H1 (cell line): ENCODE measurements at regions not wholly inside any gene's neighbourhood (a gene's known extent, or its start where the extent isn't known, plus 50 kb on each side); places are given as distances from the start of the nearest gene placed in this dataset.

Experiments
- CTCF ChIA-PET: fragments of 300-600 bp; sonication (Branson Sonifier 250); formaldehyde crosslinking; loops from one replicate; lab custom pipeline; 2021; ENCODE audit not compliant: partially characterized antibody; lab: Charles Lee
- POLR2A ChIA-PET: fragments of 300-600 bp; sonication (Branson Sonifier 250); formaldehyde crosslinking; loops from one replicate; lab custom pipeline; 2021; ENCODE audit warnings: inconsistent platforms; ENCODE audit not compliant: partially characterized antibody; lab: Charles Lee
- DNase-seq, 2 experiments: peaks; one replicate each; pipeline versions ENCODE4 v3.0.0 to v3.0.0-alpha.2; 2010 to 2022; ENCODE audit warnings: low spot score in 2 of 2, low read depth in 1 of 2, mixed read lengths in 1 of 2
- FAIRE-seq: peaks from 2 replicates; lab custom pipeline; 2011; peaks lifted over from hg19 to GRCh38; lab: Jason Lieb, UNC
- H2AFZ ChIP-seq: 2 replicates; pipeline ENCODE4 v1.8.1; 2012; ENCODE audit warnings: low read length, inconsistent platforms
- H2AK5ac ChIP-seq: 2 replicates; pipeline ENCODE4 v1.6.1; 2013; ENCODE audit warnings: low read depth, low read length
- H2BK120ac ChIP-seq: replicated peaks from 2 replicates; pipeline ENCODE3; 2013; ENCODE audit warnings: low read depth, low read length, inconsistent platforms
- H2BK12ac ChIP-seq: 2 replicates; pipeline ENCODE4 v1.6.1; 2013; ENCODE audit warnings: low read depth, low read length
- H2BK15ac ChIP-seq: 2 replicates; pipeline ENCODE4 v1.6.1; 2013; ENCODE audit warnings: low read length
- H2BK20ac ChIP-seq: 2 replicates; pipeline ENCODE4 v1.6.1; 2013; ENCODE audit warnings: low read length
- H2BK5ac ChIP-seq: 2 replicates; pipeline ENCODE4 v1.6.1; 2013; ENCODE audit warnings: low read depth, low read length
- H3K14ac ChIP-seq: 2 replicates; pipeline ENCODE4 v1.6.1; 2013; ENCODE audit warnings: inconsistent platforms; ENCODE audit not compliant: insufficient read length
- H3K18ac ChIP-seq: 2 replicates; pipeline ENCODE4 v1.6.1; 2013; ENCODE audit warnings: low read length; ENCODE audit errors: extremely low read depth
- H3K23ac ChIP-seq: 2 replicates; pipeline ENCODE4 v1.6.1; 2013; ENCODE audit warnings: inconsistent platforms; ENCODE audit not compliant: insufficient read length
- H3K23me2 ChIP-seq: 2 replicates; pipeline ENCODE4 v1.6.1; 2013; ENCODE audit warnings: low read depth, low read length
- H3K27ac ChIP-seq: 2 replicates; pipeline ENCODE4 v1.6.1; 2011; ENCODE audit warnings: low read depth, low read length, inconsistent platforms
- H3K27me3 ChIP-seq, 4 experiments: replicated peaks in 1 of 4; 1 replicate in 1 of 4; 2 replicates in 3 of 4; pipeline versions ENCODE4 v1.6.1 to v1.8.1; 2011 to 2013; ENCODE audit warnings: low read length in 3 of 4, mild to moderate bottlenecking in 3 of 4, inconsistent platforms in 2 of 4, mixed read lengths in 2 of 4, moderate library complexity in 1 of 4; ENCODE audit not compliant: control insufficient read depth in 3 of 4, insufficient read depth in 3 of 4; ENCODE audit errors: extremely low read depth in 1 of 4
- H3K36me3 ChIP-seq, 4 experiments: 2 replicates each; pipeline versions ENCODE4 v1.6.1 to v1.8.1; 2011 to 2013; ENCODE audit warnings: mild to moderate bottlenecking in 4 of 4, low read length in 3 of 4, moderate library complexity in 2 of 4, control low read depth in 1 of 4, inconsistent platforms in 1 of 4; ENCODE audit not compliant: insufficient read depth in 4 of 4, control insufficient read depth in 2 of 4
- H3K4ac ChIP-seq: replicated peaks from 2 replicates; pipeline ENCODE3; 2013; ENCODE audit warnings: low read length, low read depth, mixed read lengths, inconsistent platforms; ENCODE audit not compliant: insufficient read length
- H3K4me1 ChIP-seq, 4 experiments: replicated peaks in 1 of 4; 1 replicate in 1 of 4; 2 replicates in 3 of 4; pipeline versions ENCODE4 v1.6.1 to v1.8.1; 2011 to 2013; ENCODE audit warnings: low read length in 3 of 4, inconsistent platforms in 2 of 4, mixed read lengths in 1 of 4; ENCODE audit not compliant: insufficient read depth in 4 of 4, control insufficient read depth in 3 of 4
- H3K4me2 ChIP-seq, 2 experiments: 2 replicates each; pipeline versions ENCODE4 v1.6.1 to v1.8.1; 2011 to 2013; ENCODE audit warnings: low read depth in 2 of 2, low read length in 2 of 2, control low read depth in 1 of 2, inconsistent platforms in 1 of 2, mild to moderate bottlenecking in 1 of 2; ENCODE audit not compliant: insufficient read depth in 1 of 2
- H3K4me3 ChIP-seq, 4 experiments: fragments of 200-600, 300-600 bp in 1 of 4; sonication (generic), shearing (Covaris generic), sonication (Bioruptor Twin) in 1 of 4; 2 replicates each; pipeline versions ENCODE4 v1.5.1 to v1.8.1; 2011 to 2016; ENCODE audit warnings: low read length in 4 of 4, low read depth in 3 of 4, control low read depth in 2 of 4, inconsistent platforms in 2 of 4, mild to moderate bottlenecking in 2 of 4, mixed read lengths in 1 of 4, moderate library complexity in 1 of 4; ENCODE audit not compliant: insufficient read depth in 2 of 4; ENCODE audit errors: extremely low read depth in 1 of 4
- H3K56ac ChIP-seq: replicated peaks from 2 replicates; pipeline ENCODE3; 2013; ENCODE audit warnings: low read depth, mild to moderate bottlenecking, mixed read lengths, low read length, inconsistent platforms; ENCODE audit not compliant: insufficient read length
- H3K79me1 ChIP-seq: 2 replicates; pipeline ENCODE4 v1.6.1; 2013; ENCODE audit warnings: low read depth, low read length, control low read depth
- H3K79me2 ChIP-seq, 2 experiments: 2 replicates each; pipeline versions ENCODE4 v1.6.1 to v1.8.1; 2012 to 2013; ENCODE audit warnings: low read length in 2 of 2, mild to moderate bottlenecking in 2 of 2, inconsistent platforms in 1 of 2; ENCODE audit not compliant: insufficient read depth in 2 of 2, control insufficient read depth in 1 of 2
- H3K9ac ChIP-seq, 4 experiments: replicated peaks in 1 of 4; 1 replicate in 1 of 4; 2 replicates in 3 of 4; pipeline versions ENCODE4 v1.6.1 to v1.8.1; 2011 to 2013; ENCODE audit warnings: low read depth in 3 of 4, low read length in 3 of 4, control low read depth in 2 of 4, mild to moderate bottlenecking in 2 of 4, moderate library complexity in 2 of 4, inconsistent platforms in 1 of 4; ENCODE audit errors: extremely low read depth in 1 of 4
- H3K9me3 ChIP-seq, 2 experiments: 2 replicates each; pipeline versions ENCODE4 v1.6.1 to v1.8.1; 2012 to 2013; ENCODE audit warnings: mild to moderate bottlenecking in 2 of 2, moderate library complexity in 2 of 2, control low read depth in 1 of 2, inconsistent platforms in 1 of 2, low read depth in 1 of 2, low read length in 1 of 2, mixed read lengths in 1 of 2; ENCODE audit not compliant: insufficient read depth in 2 of 2
- H4K20me1 ChIP-seq, 2 experiments: replicated peaks in 1 of 2; 2 replicates each; pipeline versions ENCODE3 to v1.8.1; 2011 to 2013; ENCODE audit warnings: inconsistent platforms in 2 of 2, low read length in 2 of 2, mild to moderate bottlenecking in 1 of 2; ENCODE audit not compliant: insufficient read depth in 2 of 2, control insufficient read depth in 1 of 2
- H4K5ac ChIP-seq: 2 replicates; pipeline ENCODE4 v1.6.1; 2013; ENCODE audit warnings: low read length, low read depth, mixed read lengths, inconsistent platforms; ENCODE audit not compliant: insufficient read length
- H4K8ac ChIP-seq: 2 replicates; pipeline ENCODE4 v1.8.0; 2013; ENCODE audit warnings: mild to moderate bottlenecking, moderate library complexity, low read length, inconsistent platforms; ENCODE audit not compliant: insufficient read depth; ENCODE audit errors: extremely low read depth
- H4K91ac ChIP-seq: replicated peaks from 2 replicates; pipeline ENCODE3; 2013; ENCODE audit warnings: low read length, mixed read lengths, inconsistent platforms; ENCODE audit not compliant: insufficient read length
- BCL11A ChIP-seq, 2 experiments: IDR thresholded peaks; one replicate each; pipeline ENCODE4 v1.6.1; 2011; ENCODE audit warnings: low read depth in 2 of 2, low read length in 2 of 2, mild to moderate bottlenecking in 2 of 2
- CBX5 ChIP-seq: fragments of 300-800, 300-1000 bp; sonication (generic); IDR thresholded peaks from 2 replicates; pipeline ENCODE4 v1.7.1; 2016; ENCODE audit warnings: antibody characterized with exemption, low read length, low read depth
- CEBPB ChIP-seq: IDR thresholded peaks from 2 replicates; pipeline ENCODE4 v1.6.1; 2012; ENCODE audit warnings: low read depth, low read length
- CHD1 ChIP-seq: IDR thresholded peaks from 2 replicates; pipeline ENCODE4 v1.6.1; 2012; ENCODE audit warnings: low read depth, low read length, improper control_type of control experiment
- EZH2 ChIP-seq: fragments of 200-600 bp; sonication (generic); IDR thresholded peaks from 2 replicates; pipeline ENCODE4 v1.7.1; 2012; ENCODE audit warnings: low read depth, mild to moderate bottlenecking, moderate library complexity, low read length, inconsistent platforms; ENCODE audit not compliant: severe bottlenecking
- KDM4A ChIP-seq: IDR thresholded peaks from one replicate; pipeline ENCODE4 v1.7.1; 2012; ENCODE audit warnings: low read depth, mild to moderate bottlenecking, moderate library complexity, low read length, inconsistent platforms; ENCODE audit not compliant: severe bottlenecking
- NANOG ChIP-seq: IDR thresholded peaks from 2 replicates; pipeline ENCODE4 v1.6.1; 2011; ENCODE audit warnings: low read length, low read depth, mild to moderate bottlenecking, inconsistent platforms; ENCODE audit not compliant: insufficient read depth, poor library complexity, severe bottlenecking
- NRF1 ChIP-seq: IDR thresholded peaks from 2 replicates; pipeline ENCODE4 v1.6.1; 2011; ENCODE audit warnings: mild to moderate bottlenecking, low read depth, low read length, improper control_type of control experiment
- POLR2A ChIP-seq, 2 experiments: IDR thresholded peaks; 1 replicate in 1 of 2; 2 replicates in 1 of 2; pipeline ENCODE4 v1.6.1; 2011; ENCODE audit warnings: low read depth in 2 of 2, low read length in 2 of 2, mild to moderate bottlenecking in 2 of 2; ENCODE audit errors: control extremely low read depth in 1 of 2
- RAD21 ChIP-seq, 2 experiments: IDR thresholded peaks in 1 of 2; conservative IDR thresholded peaks in 1 of 2; 2 replicates each; pipeline ENCODE4 v1.6.1; 2011; ENCODE audit warnings: low read depth in 2 of 2, low read length in 2 of 2, improper control_type of control experiment in 1 of 2, inconsistent platforms in 1 of 2, mild to moderate bottlenecking in 1 of 2, moderate library complexity in 1 of 2
- SP1 ChIP-seq: IDR thresholded peaks from 2 replicates; pipeline ENCODE4 v1.6.1; 2011; ENCODE audit warnings: low read depth, low read length
- WGBS, 2 experiments: shearing (Covaris generic) in 1 of 2; methylation state at CpG; one replicate each; pipeline versions ENCODE4 v1.1.6 to v1.1.7; 2013 to 2015; ENCODE audit warnings: low lambda C conversion rate in 2 of 2, mixed read lengths in 2 of 2, inconsistent platforms in 1 of 2, low coverage in 1 of 2, missing lambda C conversion rate in 1 of 2; ENCODE audit not compliant: insufficient replicate concordance in 2 of 2, insufficient coverage in 1 of 2, insufficient read length in 1 of 2; ENCODE audit errors: extremely low coverage in 1 of 2, missing lambda C conversion rate in 1 of 2; 5-methylcytosine and 5-hydroxymethylcytosine counted together
- TF ChIP-seq, protein P1 (sequence below): IDR thresholded peaks from 2 replicates; pipeline ENCODE4 v1.6.1; 2011; ENCODE audit warnings: low read depth, mild to moderate bottlenecking, low read length; ENCODE audit not compliant: insufficient read depth
- TF ChIP-seq, protein P2 (sequence below): IDR thresholded peaks from 2 replicates; pipeline ENCODE4 v1.6.1; 2011; ENCODE audit warnings: low read length, improper control_type of control experiment

GRCh38 chr18:44136326-44136725 is 544.4 kb upstream of the SETBP1 start:
- H3K23me2 ChIP-seq = no peaks in the 10 kb centered on the region
- ChIA-PET POLR2A (no interaction called here), CTCF (interaction anchor here (0.7 to 0.8 kb wide), 2 partner anchors 14 to 191 kb away, joined by 3 to 4 read pairs; no protein-coding TSS in a partner anchor)
- no peaks in the 10 kb centered on the region for H3K4me1 ChIP-seq
- H3K27ac ChIP-seq = no peak overlapping the region
- no peak overlapping the region for H2BK20ac ChIP-seq
- H3K79me2 ChIP-seq = no peaks in the 10 kb centered on the region
- DNase-seq (no peak), FAIRE-seq (no peak)
- no peak overlapping the region for H3K18ac ChIP-seq
- no peak overlapping the region for H4K5ac ChIP-seq
- H3K23ac ChIP-seq = no peak overlapping the region
- no peak overlapping the region for H4K91ac ChIP-seq
- H3K79me1 ChIP-seq = no peaks in the 10 kb centered on the region
- no peak overlapping the region for H2AFZ ChIP-seq
- H2BK120ac ChIP-seq = no peak overlapping the region
- no peak overlapping the region for H3K4me2 ChIP-seq
- no peak overlapping the region for H2BK15ac ChIP-seq
- no peak overlapping the region for H3K14ac ChIP-seq
- H4K8ac ChIP-seq = no peak overlapping the region
- no peak overlapping the region for H3K4me3 ChIP-seq
- no peak overlapping the region for H3K4ac ChIP-seq
- WGBS, 2 experiments = 94% methylated on average over 1 of the region's 1 CpG; no CpG with 5 or more reads in 1 of the 2 experiments
- H2AK5ac ChIP-seq = no peak overlapping the region
- no peaks in the 10 kb centered on the region for H3K27me3 ChIP-seq
- H3K56ac ChIP-seq = no peak overlapping the region
- no peak overlapping the region for H2BK5ac ChIP-seq
- H3K9ac ChIP-seq = no peak overlapping the region
- no peaks in the 10 kb centered on the region; a peak in 1 of 4 replicates for H3K9me3 ChIP-seq
- H2BK12ac ChIP-seq = no peak overlapping the region
- H3K36me3 ChIP-seq = no peaks in the 10 kb centered on the region
- H4K20me1 ChIP-seq = no peaks in the 10 kb centered on the region
- no peak for TF ChIP-seq NANOG
- TF ChIP-seq SP1 = no peak
- TF ChIP-seq KDM4A = no peak
- TF ChIP-seq, protein P1, sequence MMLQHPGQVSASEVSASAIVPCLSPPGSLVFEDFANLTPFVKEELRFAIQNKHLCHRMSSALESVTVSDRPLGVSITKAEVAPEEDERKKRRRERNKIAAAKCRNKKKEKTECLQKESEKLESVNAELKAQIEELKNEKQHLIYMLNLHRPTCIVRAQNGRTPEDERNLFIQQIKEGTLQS = no peak
- no peak for TF ChIP-seq CEBPB
- no peak for TF ChIP-seq NRF1
- TF ChIP-seq EZH2 = no peak
- TF ChIP-seq RAD21 (IDR thresholded peaks at IDR 0.05 in 1 of 2, conservative IDR thresholded peaks at IDR 0.05 in 1 of 2; ENCODE audit: low read depth in 2 of 2, low read length in 2 of 2) = no peak
- no peak for TF ChIP-seq POLR2A (IDR thresholded peaks at IDR 0.05; ENCODE audit: control extremely low read depth in 1 of 2, low read depth in 2 of 2, low read length in 2 of 2)
- TF ChIP-seq, protein P2, sequence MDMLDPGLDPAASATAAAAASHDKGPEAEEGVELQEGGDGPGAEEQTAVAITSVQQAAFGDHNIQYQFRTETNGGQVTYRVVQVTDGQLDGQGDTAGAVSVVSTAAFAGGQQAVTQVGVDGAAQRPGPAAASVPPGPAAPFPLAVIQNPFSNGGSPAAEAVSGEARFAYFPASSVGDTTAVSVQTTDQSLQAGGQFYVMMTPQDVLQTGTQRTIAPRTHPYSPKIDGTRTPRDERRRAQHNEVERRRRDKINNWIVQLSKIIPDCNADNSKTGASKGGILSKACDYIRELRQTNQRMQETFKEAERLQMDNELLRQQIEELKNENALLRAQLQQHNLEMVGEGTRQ = no peak
- TF ChIP-seq CHD1 = no peak
- no peak for TF ChIP-seq CBX5
- TF ChIP-seq BCL11A (IDR thresholded peaks at IDR 0.05; ENCODE audit: low read depth in 2 of 2, low read length in 2 of 2) = no peak
